SJSA1 (cell line): ENCODE measurements at regions not wholly inside any gene's neighbourhood (a gene's known extent, or its start where the extent isn't known, plus 50 kb on each side); places are given as distances from the start of the nearest gene placed in this dataset.

Experiments
- DNase-seq, 2 experiments: peaks; one replicate each; pipeline ENCODE4 v3.0.0-alpha.2; 2015 to 2020; ENCODE audit warnings: low spot score in 2 of 2, low read depth in 1 of 2
- H3K27ac ChIP-seq: fragments of 250-450 bp; sonication (Bioruptor Pico); 2 replicates; pipeline ENCODE4 v1.5.1; 2020; ENCODE audit warnings: mild to moderate bottlenecking, moderate library complexity
- H3K27me3 ChIP-seq: fragments of 250-450 bp; sonication (Bioruptor Pico); replicated peaks from 2 replicates; pipeline ENCODE4 v1.5.1; 2020; ENCODE audit warnings: mild to moderate bottlenecking, moderate library complexity
- H3K36me3 ChIP-seq: fragments of 250-450 bp; sonication (Bioruptor Pico); 2 replicates; pipeline ENCODE4 v1.5.1; 2020; ENCODE audit warnings: mild to moderate bottlenecking
- H3K4me1 ChIP-seq: fragments of 250-450 bp; sonication (Bioruptor Pico); replicated peaks from 2 replicates; pipeline ENCODE4 v1.6.1; 2021; ENCODE audit warnings: mild to moderate bottlenecking
- H3K4me3 ChIP-seq: fragments of 250-450 bp; sonication (Bioruptor Pico); 2 replicates; pipeline ENCODE4 v1.5.1; 2020; ENCODE audit warnings: mild to moderate bottlenecking
- H3K9me3 ChIP-seq: fragments of 250-450 bp; sonication (Bioruptor Pico); replicated peaks from 2 replicates; pipeline ENCODE4 v1.5.1; 2020; ENCODE audit warnings: mild to moderate bottlenecking

DNA sequence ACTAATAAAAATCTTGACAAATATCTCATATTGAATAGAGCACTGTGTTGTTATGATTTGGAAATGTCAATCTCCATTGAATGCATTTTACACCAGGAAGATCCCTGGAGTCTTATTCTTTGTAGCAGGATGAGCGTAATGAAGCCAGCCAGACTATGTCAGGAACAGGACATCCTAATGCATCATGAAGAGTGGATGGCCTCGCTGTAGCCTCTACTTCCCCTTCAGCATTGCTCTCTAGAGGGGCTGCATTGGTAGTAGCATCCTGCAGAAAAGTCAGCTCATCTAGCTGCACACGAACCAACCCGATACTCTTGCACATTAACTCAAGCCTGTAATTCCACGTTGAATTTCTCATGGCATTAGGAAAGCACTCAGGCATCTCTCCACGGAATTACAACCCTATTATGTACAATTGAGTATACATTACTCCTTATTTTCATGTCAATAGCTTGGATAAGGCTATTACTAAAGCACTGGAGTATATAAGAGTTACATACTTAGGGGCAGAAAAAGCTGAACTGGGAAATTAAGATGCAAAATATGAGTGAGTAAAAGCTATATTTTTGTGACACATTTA lies 76.1 kb downstream of the CMPK2 start:
- DNase-seq: no peak

DNA sequence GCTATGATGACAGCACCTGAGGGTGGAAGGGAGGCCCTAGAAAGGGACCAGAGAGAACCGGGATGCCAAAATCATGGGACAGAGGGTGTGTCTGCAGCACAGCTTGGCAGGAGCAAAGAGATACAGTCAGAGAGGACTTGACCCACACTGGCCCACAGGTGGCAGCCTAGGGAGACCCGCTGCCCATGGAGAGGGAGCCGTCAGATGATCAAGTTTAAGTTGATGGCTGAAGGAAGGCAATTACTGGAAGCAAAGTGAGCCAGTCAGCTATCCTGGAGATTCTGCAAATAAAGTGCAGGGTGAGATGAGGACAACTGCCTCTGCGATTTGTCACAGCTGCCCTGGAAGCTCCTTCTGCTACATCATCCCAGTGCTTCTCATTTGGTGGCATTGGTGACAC lies 74.0 kb downstream of the CMPK2 start:
- Histone ChIP-seq H3K27ac (no peak overlapping the region), H3K4me3 (no peak overlapping the region), H3K4me1 (no peaks in the 10 kb centered on the region), H3K36me3 (no peaks in the 10 kb centered on the region), H3K27me3 (no peaks in the 10 kb centered on the region), H3K9me3 (peaks cover 3% of the 10 kb centered on the region; the same call in 1 of the 2 replicates)
- no peak for DNase-seq

More for the DNA sequence above, 76.1 kb downstream of the CMPK2 start:
- Histone ChIP-seq H3K27ac (no peak overlapping the region), H3K4me3 (no peak overlapping the region), H3K36me3 (no peaks in the 10 kb centered on the region), H3K9me3 (peaks cover 5% of the 10 kb centered on the region; the same call in 1 of the 2 replicates), H3K4me1 (no peaks in the 10 kb centered on the region), H3K27me3 (no peaks in the 10 kb centered on the region)

DNA sequence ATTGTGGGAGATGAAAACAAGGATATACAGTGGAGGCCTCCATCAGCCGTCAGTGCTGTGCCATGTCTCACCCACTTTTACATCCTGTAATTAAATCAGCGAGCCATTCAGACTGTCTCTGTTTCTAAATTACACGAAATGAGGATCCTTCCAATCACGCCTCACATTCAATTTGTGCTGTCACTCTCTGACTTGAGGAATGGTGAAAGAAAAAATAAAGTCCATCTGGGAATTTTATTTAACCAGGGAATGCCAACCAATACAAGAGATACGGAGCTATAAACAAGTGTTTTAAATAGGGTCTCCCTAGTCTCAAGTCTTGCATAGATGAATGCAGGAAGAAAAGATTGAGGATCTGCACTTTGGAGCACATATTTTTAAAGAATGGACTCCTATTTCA lies 72.8 kb downstream of the CMPK2 start:
- no peaks in the 10 kb centered on the region for H3K36me3 ChIP-seq
- no peaks in the 10 kb centered on the region; the same call in 1 of the 2 replicates for H3K9me3 ChIP-seq
- H3K27me3 ChIP-seq: no peaks in the 10 kb centered on the region
- H3K4me1 ChIP-seq: no peaks in the 10 kb centered on the region
- no peak overlapping the region for H3K27ac ChIP-seq
- no peak for DNase-seq
- H3K4me3 ChIP-seq: no peak overlapping the region

- Histone ChIP-seq H3K27ac (no peak overlapping the region), H3K9me3 (no peaks in the 10 kb centered on the region; the same call in 1 of the 2 replicates), H3K27me3 (no peaks in the 10 kb centered on the region), H3K36me3 (no peaks in the 10 kb centered on the region), H3K4me3 (no peak overlapping the region), H3K4me1 (no peaks in the 10 kb centered on the region)
- DNase-seq: no peak
Measured at GRCh38 chr2:6793371-6793770, 72.3 kb downstream of the CMPK2 start.

DNA sequence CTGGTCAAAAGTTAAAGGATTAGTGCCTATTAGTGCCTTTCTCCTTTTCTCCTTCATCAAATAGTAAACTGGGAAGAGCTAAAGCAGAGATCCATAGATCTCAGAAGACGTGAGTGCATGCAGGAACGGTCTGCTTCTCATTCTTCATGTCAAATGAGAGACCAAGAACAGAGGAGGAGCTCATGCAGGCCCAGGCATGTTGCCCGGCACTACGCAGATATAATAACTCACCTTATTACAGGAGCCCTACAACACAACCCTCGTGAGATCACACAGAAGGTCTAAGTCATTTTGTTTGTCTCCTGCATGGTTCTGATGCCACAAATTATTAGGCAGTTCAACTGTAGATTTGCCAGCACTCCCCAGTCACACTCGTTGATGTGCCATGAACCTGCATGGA lies 71.8 kb downstream of the CMPK2 start:
- H3K4me1 ChIP-seq: no peaks in the 10 kb centered on the region

DNA sequence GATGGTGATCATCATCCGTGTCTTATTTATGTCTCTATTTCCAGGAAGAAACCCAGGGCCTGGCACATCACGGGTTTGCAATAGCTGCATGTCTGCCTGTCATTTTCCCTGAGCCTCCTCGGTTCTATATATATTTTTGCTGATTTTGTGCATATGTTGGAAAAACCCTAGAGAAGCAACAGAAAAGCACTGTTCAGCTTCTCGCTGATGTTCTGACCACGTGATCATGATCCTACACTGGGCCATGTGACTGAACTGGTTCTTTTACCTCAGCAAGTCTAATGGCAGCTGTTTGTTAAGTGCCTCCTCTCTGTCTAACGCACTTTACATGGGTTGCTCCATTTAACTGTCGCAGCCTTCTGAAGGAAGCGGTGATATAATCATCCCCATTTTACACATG lies 71.3 kb downstream of the CMPK2 start:
- Histone ChIP-seq H3K9me3 (no peaks in the 10 kb centered on the region; the same call in 1 of the 2 replicates), H3K27me3 (no peaks in the 10 kb centered on the region), H3K4me3 (no peak overlapping the region), H3K4me1 (no peaks in the 10 kb centered on the region), H3K27ac (no peak overlapping the region), H3K36me3 (no peaks in the 10 kb centered on the region)
- DNase-seq: no peak

More for the DNA sequence above, 71.8 kb downstream of the CMPK2 start:
- no peaks in the 10 kb centered on the region for H3K27me3 ChIP-seq
- no peaks in the 10 kb centered on the region; the same call in 1 of the 2 replicates for H3K9me3 ChIP-seq
- no peak overlapping the region for H3K4me3 ChIP-seq
- H3K27ac ChIP-seq: no peak overlapping the region
- H3K36me3 ChIP-seq: no peaks in the 10 kb centered on the region
- DNase-seq: no peak
